HFF-Myc (cell line): ENCODE measurements at regions not wholly inside any gene's neighbourhood (a gene's known extent, or its start where the extent isn't known, plus 50 kb on each side); places are given as distances from the start of the nearest gene placed in this dataset.

Source experiments
- DNase-seq: peaks from one replicate; pipeline ENCODE4 v3.0.0-alpha.2; 2011; ENCODE audit warnings: low read depth; ENCODE audit errors: extremely low read depth
- H3K4me3 ChIP-seq: replicated peaks from 2 replicates; pipeline ENCODE4 v1.5.1; 2011; ENCODE audit warnings: low read depth, mild to moderate bottlenecking, control low read depth, low read length
- CTCF ChIP-seq: IDR thresholded peaks from 2 replicates; pipeline ENCODE4 v1.5.1; 2012; ENCODE audit warnings: mild to moderate bottlenecking, low read depth, low read length, control low read depth; ENCODE audit errors: missing control alignments

- TF ChIP-seq CTCF: no peak
- no peak for DNase-seq
- no peak overlapping the region for H3K4me3 ChIP-seq
Observed at GRCh38 chr3:65182085-65182484, 494.3 kb upstream of the ADAMTS9 start.

- no peak for TF ChIP-seq CTCF
- DNase-seq: no peak
- no peak overlapping the region for H3K4me3 ChIP-seq
Observed at GRCh38 chr3:65181391-65181871, 493.6 kb upstream of the ADAMTS9 start.

GRCh38 chr3:65178703-65179102 is 490.9 kb upstream of the ADAMTS9 start:
- no peak for TF ChIP-seq CTCF
- DNase-seq: no peak
- no peak overlapping the region for H3K4me3 ChIP-seq

- no peak for DNase-seq
- H3K4me3 ChIP-seq: no peak overlapping the region
- no peak for TF ChIP-seq CTCF
Observed at GRCh38 chr3:65177960-65178376, 490.2 kb upstream of the ADAMTS9 start.

GRCh38 chr3:65174713-65175112 is 486.9 kb upstream of the ADAMTS9 start:
- no peak overlapping the region for H3K4me3 ChIP-seq
- no peak for DNase-seq
- TF ChIP-seq CTCF: no peak

GRCh38 chr3:65173841-65174240 is 486.0 kb upstream of the ADAMTS9 start:
- TF ChIP-seq CTCF: no peak
- DNase-seq: no peak
- H3K4me3 ChIP-seq: no peak overlapping the region

- H3K4me3 ChIP-seq: no peak overlapping the region
- DNase-seq: no peak
- no peak for TF ChIP-seq CTCF
Observed at GRCh38 chr3:65172209-65172608, 484.4 kb upstream of the ADAMTS9 start.
